Chondrocyte (in vitro differentiated cells): ENCODE measurements at regions not wholly inside any gene's neighbourhood (a gene's known extent, or its start where the extent isn't known, plus 50 kb on each side); places are given as distances from the start of the nearest gene placed in this dataset.

Source experiments
- DNase-seq: peaks from one replicate; pipeline ENCODE4 v3.0.0; 2021; ENCODE audit warnings: mixed read lengths, low spot score
- H3K27ac Mint-ChIP-seq: one replicate; pipeline ENCODE4 v1.8.0; 2021; ENCODE audit warnings: mild to moderate bottlenecking, moderate library complexity, mixed read lengths; ENCODE audit not compliant: unreplicated experiment
- H3K27me3 Mint-ChIP-seq: 2 replicates; pipeline ENCODE4 v1.8.0; 2021; ENCODE audit warnings: low read depth, mixed read lengths
- H3K36me3 Mint-ChIP-seq: 2 replicates; pipeline ENCODE4 v1.8.0; 2021; ENCODE audit warnings: low read depth, mixed read lengths
- H3K4me1 Mint-ChIP-seq: 2 replicates; pipeline ENCODE4 v1.8.0; 2021; ENCODE audit warnings: low read depth, mild to moderate bottlenecking, mixed read lengths
- H3K4me3 Mint-ChIP-seq: one replicate; pipeline ENCODE4 v1.8.0; 2021; ENCODE audit warnings: mild to moderate bottlenecking, moderate library complexity, mixed read lengths; ENCODE audit not compliant: unreplicated experiment
- H3K9me3 Mint-ChIP-seq: 2 replicates; pipeline ENCODE4 v1.8.0; 2021; ENCODE audit warnings: low read depth, mixed read lengths
- TF ChIP-seq, protein P1 (sequence below): fragments of 200-600 bp; sonication (generic); IDR thresholded peaks from 2 replicates; pipeline ENCODE4 v1.5.0; 2021; ENCODE audit warnings: antibody characterized with exemption, mild to moderate bottlenecking, moderate library complexity

DNA sequence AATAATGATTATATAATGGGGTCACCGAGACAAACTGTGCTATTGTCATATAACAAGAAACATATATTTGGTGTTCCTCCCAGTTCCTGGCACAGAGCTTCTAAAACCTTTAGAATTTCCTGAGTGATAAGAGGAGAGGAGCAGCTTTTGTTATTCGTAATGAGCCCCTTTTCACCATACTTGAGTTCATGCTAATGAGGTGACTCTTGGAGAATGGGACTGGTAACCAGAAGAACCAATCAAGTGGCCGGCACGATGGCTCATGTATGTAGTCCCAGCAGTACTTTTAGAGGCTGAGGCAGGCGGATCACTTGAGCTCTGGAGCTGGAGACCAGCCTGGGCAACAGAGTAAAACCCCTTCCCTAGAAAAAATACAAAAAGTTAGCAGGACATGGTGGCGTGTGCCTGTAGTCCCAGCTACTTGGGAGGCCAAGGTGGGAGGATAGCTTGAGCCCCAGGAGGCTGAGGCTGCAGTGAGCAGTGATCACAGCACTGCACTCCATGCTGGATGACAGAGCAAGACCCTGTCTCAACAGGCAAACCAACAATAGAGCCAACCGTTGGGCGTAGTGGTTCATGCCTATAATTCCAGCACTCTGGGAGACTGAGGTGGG, 62.7 kb upstream of the FTH1 start:
- DNase-seq, result no peak
- Mint-ChIP-seq H3K4me3 (no peak overlapping the region), H3K27me3 (no peaks in the 10 kb centered on the region), H3K9me3 (peaks cover 2% of the 10 kb centered on the region), H3K36me3 (no peaks in the 10 kb centered on the region), H3K27ac (no peak overlapping the region), H3K4me1 (peaks cover 8% of the 10 kb centered on the region)
- TF ChIP-seq, protein P1, sequence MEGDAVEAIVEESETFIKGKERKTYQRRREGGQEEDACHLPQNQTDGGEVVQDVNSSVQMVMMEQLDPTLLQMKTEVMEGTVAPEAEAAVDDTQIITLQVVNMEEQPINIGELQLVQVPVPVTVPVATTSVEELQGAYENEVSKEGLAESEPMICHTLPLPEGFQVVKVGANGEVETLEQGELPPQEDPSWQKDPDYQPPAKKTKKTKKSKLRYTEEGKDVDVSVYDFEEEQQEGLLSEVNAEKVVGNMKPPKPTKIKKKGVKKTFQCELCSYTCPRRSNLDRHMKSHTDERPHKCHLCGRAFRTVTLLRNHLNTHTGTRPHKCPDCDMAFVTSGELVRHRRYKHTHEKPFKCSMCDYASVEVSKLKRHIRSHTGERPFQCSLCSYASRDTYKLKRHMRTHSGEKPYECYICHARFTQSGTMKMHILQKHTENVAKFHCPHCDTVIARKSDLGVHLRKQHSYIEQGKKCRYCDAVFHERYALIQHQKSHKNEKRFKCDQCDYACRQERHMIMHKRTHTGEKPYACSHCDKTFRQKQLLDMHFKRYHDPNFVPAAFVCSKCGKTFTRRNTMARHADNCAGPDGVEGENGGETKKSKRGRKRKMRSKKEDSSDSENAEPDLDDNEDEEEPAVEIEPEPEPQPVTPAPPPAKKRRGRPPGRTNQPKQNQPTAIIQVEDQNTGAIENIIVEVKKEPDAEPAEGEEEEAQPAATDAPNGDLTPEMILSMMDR, result no peak

DNA sequence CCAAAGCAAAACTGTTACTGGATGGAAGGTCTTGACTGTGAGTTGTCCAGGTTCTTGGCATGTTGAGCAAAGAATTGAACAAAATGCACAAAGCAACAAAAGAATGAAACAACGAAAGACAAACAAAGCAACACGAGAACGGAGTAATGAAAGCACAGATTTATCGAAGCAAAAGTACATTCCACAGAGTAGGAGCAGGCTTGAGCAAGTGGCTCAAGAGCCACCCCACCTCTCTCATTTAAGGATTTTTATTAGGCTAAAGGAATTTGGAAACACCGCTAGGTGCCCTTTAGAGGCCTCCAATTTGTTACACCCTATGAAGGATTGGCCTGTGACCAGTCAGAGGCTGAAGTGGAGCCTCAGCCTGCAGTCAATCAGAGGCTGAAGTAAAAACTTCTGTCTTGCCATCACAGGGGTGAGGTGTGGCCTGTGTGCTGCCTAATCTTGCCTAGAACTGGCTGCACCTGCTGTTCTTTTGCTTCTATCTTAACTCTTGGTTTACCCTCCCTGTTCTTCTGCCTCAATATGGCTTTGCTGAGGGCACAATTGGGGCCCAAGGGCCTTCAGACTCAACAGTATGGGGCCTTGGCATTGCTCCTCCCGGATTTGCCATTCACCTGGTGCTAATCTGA, 59.4 kb upstream of the FTH1 start:
- H3K36me3 Mint-ChIP-seq, result no peaks in the 10 kb centered on the region
- DNase-seq, result no peak
- no peaks in the 10 kb centered on the region for H3K27me3 Mint-ChIP-seq
- peaks cover 12% of the 10 kb centered on the region for H3K4me1 Mint-ChIP-seq
- peaks cover 2% of the 10 kb centered on the region for H3K9me3 Mint-ChIP-seq
- no peak overlapping the region for H3K4me3 Mint-ChIP-seq
- no peak overlapping the region for H3K27ac Mint-ChIP-seq
- TF ChIP-seq, protein P1, result no peak

DNA sequence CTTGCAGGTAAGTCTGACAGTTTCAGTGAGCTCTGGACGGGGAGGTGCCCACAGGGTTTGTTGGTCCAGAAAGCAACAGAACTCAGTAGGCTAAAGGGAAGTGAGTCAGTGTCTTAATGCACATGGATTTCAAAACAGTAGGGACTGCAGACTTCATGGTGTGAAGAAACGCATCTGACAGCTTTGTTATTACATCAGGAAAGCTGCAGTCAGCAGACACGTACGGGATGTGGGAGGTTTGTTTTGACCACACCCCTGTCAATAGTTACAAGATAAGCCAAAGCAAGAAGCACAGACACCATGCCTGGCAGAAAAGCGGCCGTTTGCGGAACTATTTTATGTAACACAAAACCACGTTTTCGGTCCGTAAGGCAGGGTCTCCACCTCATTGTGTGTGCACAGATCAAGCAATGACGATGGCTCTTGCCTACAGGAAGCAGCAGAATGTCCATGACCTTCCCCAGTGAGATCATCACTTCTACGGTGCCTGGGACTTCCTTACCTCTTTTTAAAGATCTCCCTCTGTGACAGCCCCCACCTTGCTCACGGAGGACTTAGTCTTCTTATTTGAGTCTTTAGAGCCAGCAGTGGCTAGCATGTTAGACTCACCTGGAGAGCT, 58.2 kb upstream of the FTH1 start:
- peak overlapping the region; percentile 91 for H3K27ac Mint-ChIP-seq
- H3K36me3 Mint-ChIP-seq, result peaks cover 5% of the 10 kb centered on the region
- H3K4me3 Mint-ChIP-seq, result no peak overlapping the region
- peaks cover 12% of the 10 kb centered on the region for H3K4me1 Mint-ChIP-seq
- H3K9me3 Mint-ChIP-seq, result peaks cover 9% of the 10 kb centered on the region
- no peak for DNase-seq
- no peaks in the 10 kb centered on the region for H3K27me3 Mint-ChIP-seq
- TF ChIP-seq, protein P1, result no peak

DNA sequence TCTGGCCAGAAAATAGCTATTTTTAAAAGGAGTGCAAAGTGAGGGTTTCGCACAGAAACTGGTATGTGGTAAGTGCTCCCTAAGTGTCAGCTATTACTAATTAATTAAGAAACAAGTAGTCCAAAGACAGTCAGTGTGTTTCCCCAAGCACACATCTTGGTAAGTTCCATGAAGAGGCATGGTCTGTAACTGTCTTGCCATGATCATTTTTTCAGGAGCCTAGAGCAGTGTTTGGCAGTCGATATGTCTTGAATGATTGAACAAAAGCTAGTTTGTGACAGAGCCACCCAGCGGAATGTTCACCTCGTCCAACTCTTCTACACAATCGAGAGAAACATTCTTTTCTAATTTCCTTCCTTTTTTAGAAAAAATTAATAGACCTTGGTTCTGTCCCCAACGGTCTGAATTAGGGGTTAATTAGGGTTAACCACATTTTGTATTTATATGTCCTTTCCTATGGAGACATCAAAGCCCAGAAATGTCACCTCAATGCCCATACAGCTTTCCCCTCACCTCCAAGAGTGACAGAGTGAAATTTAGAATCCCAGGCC, 57.6 kb upstream of the FTH1 start:
- peaks cover 9% of the 10 kb centered on the region for H3K9me3 Mint-ChIP-seq
- peaks cover 5% of the 10 kb centered on the region for H3K36me3 Mint-ChIP-seq
- no peak for DNase-seq
- H3K27me3 Mint-ChIP-seq, result no peaks in the 10 kb centered on the region
- H3K27ac Mint-ChIP-seq, result peak overlapping the region; percentile 91
- no peak overlapping the region for H3K4me3 Mint-ChIP-seq
- peaks cover 12% of the 10 kb centered on the region for H3K4me1 Mint-ChIP-seq
- TF ChIP-seq, protein P1, result no peak

DNA sequence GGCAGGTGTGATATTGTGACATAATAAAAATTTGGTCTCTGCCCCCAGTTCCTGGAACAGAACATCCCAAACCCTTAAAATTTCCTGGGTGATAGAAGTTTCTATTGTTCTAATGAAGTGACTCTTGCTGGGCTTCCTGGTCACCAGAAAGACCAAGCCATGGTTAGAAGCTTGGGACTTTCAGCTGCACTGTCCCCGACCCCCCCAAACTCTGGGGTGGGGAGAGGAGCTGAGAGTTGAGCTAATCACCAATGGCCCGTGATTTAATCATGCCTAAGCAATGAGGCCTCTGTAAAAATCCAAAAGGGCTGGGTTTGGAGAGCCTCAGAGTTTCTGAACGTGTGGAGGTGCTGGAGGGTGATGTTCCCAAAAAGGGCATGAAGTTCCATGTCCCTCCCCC, 54.8 kb upstream of the FTH1 start:
- peaks cover 9% of the 10 kb centered on the region for H3K9me3 Mint-ChIP-seq
- peaks cover 5% of the 10 kb centered on the region for H3K36me3 Mint-ChIP-seq
- peaks cover 15% of the 10 kb centered on the region for H3K4me1 Mint-ChIP-seq
- H3K27me3 Mint-ChIP-seq, result no peaks in the 10 kb centered on the region
- H3K4me3 Mint-ChIP-seq, result no peak overlapping the region
- TF ChIP-seq, protein P1, result no peak
- DNase-seq, result no peak
- no peak overlapping the region for H3K27ac Mint-ChIP-seq
